WTC11 (cell line): ENCODE measurements at regions not wholly inside any gene's neighbourhood (a gene's known extent, or its start where the extent isn't known, plus 50 kb on each side); places are given as distances from the start of the nearest gene placed in this dataset.

Source experiments
- ATAC-seq: fragments of 200-7000 bp; cut with Tn5 transposase; 2 replicates; pipeline ENCODE4 v1.10.0; 2021; ENCODE audit warnings: mild to moderate bottlenecking, moderate library complexity
- CTCF ChIA-PET: fragments of 300-600 bp; sonication (Branson Sonifier 250); formaldehyde crosslinking; loops from one replicate; lab custom pipeline; 2021; ENCODE audit warnings: antibody characterized with exemption; lab: Charles Lee
- POLR2A ChIA-PET: fragments of 350-600 bp; sonication (Branson Sonifier 250); formaldehyde crosslinking; loops from one replicate; lab custom pipeline; 2021; ENCODE audit warnings: antibody characterized with exemption; lab: Charles Lee
- DNase-seq: peaks from one replicate; pipeline ENCODE4 v3.0.0; 2021; ENCODE audit warnings: low spot score
- H3K27ac Mint-ChIP-seq: 2 replicates; pipeline ENCODE4 v1.8.0; 2021; ENCODE audit warnings: mixed read lengths
- H3K27me3 Mint-ChIP-seq: 2 replicates; pipeline ENCODE4 v1.8.0; 2021; ENCODE audit warnings: low read depth, mild to moderate bottlenecking, moderate library complexity, mixed read lengths
- H3K36me3 Mint-ChIP-seq: 2 replicates; pipeline ENCODE4 v1.8.0; 2021; ENCODE audit warnings: mixed read lengths
- H3K4me1 Mint-ChIP-seq: 2 replicates; pipeline ENCODE4 v1.8.0; 2022; ENCODE audit warnings: mixed read lengths
- H3K4me3 Mint-ChIP-seq: 2 replicates; pipeline ENCODE4 v1.8.0; 2021; ENCODE audit warnings: mild to moderate bottlenecking, moderate library complexity, mixed read lengths
- H3K9me3 Mint-ChIP-seq: 2 replicates; pipeline ENCODE4 v1.8.0; 2021; ENCODE audit warnings: mixed read lengths
- ATF1 ChIP-seq: sonication (generic); formaldehyde crosslinking; IDR thresholded peaks from 2 replicates; pipeline ENCODE4 v1.8.1; 2023; ENCODE audit warnings: mild to moderate bottlenecking, moderate library complexity, missing genetic modification reagents
- CREB1 ChIP-seq: sonication (generic); formaldehyde crosslinking; IDR thresholded peaks from 2 replicates; pipeline ENCODE4 v1.8.0; 2023; ENCODE audit warnings: mild to moderate bottlenecking, missing genetic modification reagents
- FOXJ3 ChIP-seq: sonication (generic); formaldehyde crosslinking; IDR thresholded peaks from 2 replicates; pipeline ENCODE4 v1.9.0; 2021; ENCODE audit warnings: missing genetic modification reagents, mild to moderate bottlenecking, borderline replicate concordance
- IRF1 ChIP-seq: sonication (generic); formaldehyde crosslinking; IDR thresholded peaks from 2 replicates; pipeline ENCODE4 v1.8.0; 2023; ENCODE audit warnings: missing genetic modification reagents
- JAZF1 ChIP-seq: fragments of 250-450 bp; sonication (Bioruptor Pico); IDR thresholded peaks from 2 replicates; pipeline ENCODE4 v1.9.0; 2021; ENCODE audit warnings: moderate library complexity, mild to moderate bottlenecking, inconsistent platforms
- NFATC4 ChIP-seq: fragments of 250-450 bp; sonication (Bioruptor Pico); IDR thresholded peaks from 2 replicates; pipeline ENCODE4 v1.9.0; 2021; ENCODE audit warnings: mild to moderate bottlenecking
- NFYB ChIP-seq: sonication (generic); formaldehyde crosslinking; conservative IDR thresholded peaks from 2 replicates; pipeline ENCODE4 v1.8.0; 2022; ENCODE audit warnings: low read depth, missing genetic modification reagents
- OVOL2 ChIP-seq: fragments of 250-450 bp; sonication (Bioruptor Pico); IDR thresholded peaks from 2 replicates; pipeline ENCODE4 v1.9.0; 2021; ENCODE audit warnings: mild to moderate bottlenecking, borderline replicate concordance
- PRRX2 ChIP-seq: fragments of 250-450 bp; sonication (Bioruptor Pico); IDR thresholded peaks from 2 replicates; pipeline ENCODE4 v1.8.0; 2021; ENCODE audit warnings: mild to moderate bottlenecking
- TEAD1 ChIP-seq: sonication (generic); formaldehyde crosslinking; IDR thresholded peaks from 2 replicates; pipeline ENCODE4 v1.8.0; 2022; ENCODE audit warnings: mild to moderate bottlenecking, missing genetic modification reagents
- ZBTB21 ChIP-seq: sonication (generic); formaldehyde crosslinking; IDR thresholded peaks from 2 replicates; pipeline ENCODE4 v1.8.1; 2023; ENCODE audit warnings: mild to moderate bottlenecking, missing genetic modification reagents, borderline replicate concordance
- ZNF317 ChIP-seq: sonication (generic); formaldehyde crosslinking; IDR thresholded peaks from 2 replicates; pipeline ENCODE4 v1.8.1; 2023; ENCODE audit warnings: low read depth, mild to moderate bottlenecking, moderate library complexity, missing genetic modification reagents, borderline replicate concordance
- ZNF416 ChIP-seq: fragments of 250-450 bp; sonication (Bioruptor Pico); IDR thresholded peaks from 2 replicates; pipeline ENCODE4 v1.9.0; 2021; ENCODE audit warnings: mild to moderate bottlenecking, inconsistent platforms
- ZNF512 ChIP-seq: sonication (generic); formaldehyde crosslinking; IDR thresholded peaks from 2 replicates; pipeline ENCODE4 v1.8.1; 2022; ENCODE audit warnings: missing genetic modification reagents, borderline replicate concordance
- ZNF532 ChIP-seq: fragments of 250-450 bp; sonication (Bioruptor Pico); IDR thresholded peaks from 2 replicates; pipeline ENCODE4 v1.9.0; 2021; ENCODE audit warnings: mild to moderate bottlenecking, borderline replicate concordance
- TF ChIP-seq, protein P1 (sequence below): sonication (generic); formaldehyde crosslinking; conservative IDR thresholded peaks from 2 replicates; pipeline ENCODE4 v1.8.1; 2023; ENCODE audit warnings: mild to moderate bottlenecking, low read depth, missing genetic modification reagents, moderate library complexity
- TF ChIP-seq, protein P2 (sequence below): sonication (generic); formaldehyde crosslinking; IDR thresholded peaks from 2 replicates; pipeline ENCODE4 v1.8.1; 2023; ENCODE audit warnings: mild to moderate bottlenecking, missing genetic modification reagents, moderate library complexity
- TF ChIP-seq, protein P3 (sequence below): fragments of 250-450 bp; sonication (Bioruptor Pico); IDR thresholded peaks from 2 replicates; pipeline ENCODE4 v1.8.0; 2021; ENCODE audit warnings: mild to moderate bottlenecking
- TF ChIP-seq, protein P4 (sequence below): sonication (generic); formaldehyde crosslinking; IDR thresholded peaks from 2 replicates; pipeline ENCODE4 v1.8.1; 2023; ENCODE audit warnings: mild to moderate bottlenecking, missing genetic modification reagents, moderate library complexity
- TF ChIP-seq, protein P5 (sequence below): sonication (generic); formaldehyde crosslinking; IDR thresholded peaks from 2 replicates; pipeline ENCODE4 v1.8.0; 2023; ENCODE audit warnings: mild to moderate bottlenecking, missing genetic modification reagents

GRCh38 chr3:76715426-76715825 is 324.5 kb upstream of the ROBO2 start:
- Mint-ChIP-seq H3K4me3 (no peak overlapping the region), H3K27ac (no peak overlapping the region), H3K9me3 (no peaks in the 10 kb centered on the region), H3K36me3 (no peaks in the 10 kb centered on the region), H3K4me1 (no peaks in the 10 kb centered on the region), H3K27me3 (no peaks in the 10 kb centered on the region)
- CTCF ChIA-PET, result interaction anchor here (1.5 kb wide), 1 partner anchor 10 kb away, joined by 6 read pairs; no protein-coding TSS in a partner anchor
- ATAC-seq (no peak), DNase-seq (no peak)
- POLR2A ChIA-PET, result no interaction called here
- TF ChIP-seq NFYB (CRISPR knock-in tag) (no peak), PRRX2 (CRISPR knock-in tag) (no peak), ZBTB21 (no peak), IRF1 (CRISPR knock-in tag) (no peak), CREB1 (CRISPR knock-in tag) (no peak), FOXJ3 (CRISPR knock-in tag) (no peak), NFATC4 (CRISPR knock-in tag) (no peak), TEAD1 (no peak), ATF1 (no peak)
- TF ChIP-seq, protein P1, sequence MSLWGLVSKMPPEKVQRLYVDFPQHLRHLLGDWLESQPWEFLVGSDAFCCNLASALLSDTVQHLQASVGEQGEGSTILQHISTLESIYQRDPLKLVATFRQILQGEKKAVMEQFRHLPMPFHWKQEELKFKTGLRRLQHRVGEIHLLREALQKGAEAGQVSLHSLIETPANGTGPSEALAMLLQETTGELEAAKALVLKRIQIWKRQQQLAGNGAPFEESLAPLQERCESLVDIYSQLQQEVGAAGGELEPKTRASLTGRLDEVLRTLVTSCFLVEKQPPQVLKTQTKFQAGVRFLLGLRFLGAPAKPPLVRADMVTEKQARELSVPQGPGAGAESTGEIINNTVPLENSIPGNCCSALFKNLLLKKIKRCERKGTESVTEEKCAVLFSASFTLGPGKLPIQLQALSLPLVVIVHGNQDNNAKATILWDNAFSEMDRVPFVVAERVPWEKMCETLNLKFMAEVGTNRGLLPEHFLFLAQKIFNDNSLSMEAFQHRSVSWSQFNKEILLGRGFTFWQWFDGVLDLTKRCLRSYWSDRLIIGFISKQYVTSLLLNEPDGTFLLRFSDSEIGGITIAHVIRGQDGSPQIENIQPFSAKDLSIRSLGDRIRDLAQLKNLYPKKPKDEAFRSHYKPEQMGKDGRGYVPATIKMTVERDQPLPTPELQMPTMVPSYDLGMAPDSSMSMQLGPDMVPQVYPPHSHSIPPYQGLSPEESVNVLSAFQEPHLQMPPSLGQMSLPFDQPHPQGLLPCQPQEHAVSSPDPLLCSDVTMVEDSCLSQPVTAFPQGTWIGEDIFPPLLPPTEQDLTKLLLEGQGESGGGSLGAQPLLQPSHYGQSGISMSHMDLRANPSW (CRISPR knock-in tag), result no peak
- TF ChIP-seq, protein P2, sequence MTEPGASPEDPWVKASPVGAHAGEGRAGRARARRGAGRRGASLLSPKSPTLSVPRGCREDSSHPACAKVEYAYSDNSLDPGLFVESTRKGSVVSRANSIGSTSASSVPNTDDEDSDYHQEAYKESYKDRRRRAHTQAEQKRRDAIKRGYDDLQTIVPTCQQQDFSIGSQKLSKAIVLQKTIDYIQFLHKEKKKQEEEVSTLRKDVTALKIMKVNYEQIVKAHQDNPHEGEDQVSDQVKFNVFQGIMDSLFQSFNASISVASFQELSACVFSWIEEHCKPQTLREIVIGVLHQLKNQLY, result no peak

DNA sequence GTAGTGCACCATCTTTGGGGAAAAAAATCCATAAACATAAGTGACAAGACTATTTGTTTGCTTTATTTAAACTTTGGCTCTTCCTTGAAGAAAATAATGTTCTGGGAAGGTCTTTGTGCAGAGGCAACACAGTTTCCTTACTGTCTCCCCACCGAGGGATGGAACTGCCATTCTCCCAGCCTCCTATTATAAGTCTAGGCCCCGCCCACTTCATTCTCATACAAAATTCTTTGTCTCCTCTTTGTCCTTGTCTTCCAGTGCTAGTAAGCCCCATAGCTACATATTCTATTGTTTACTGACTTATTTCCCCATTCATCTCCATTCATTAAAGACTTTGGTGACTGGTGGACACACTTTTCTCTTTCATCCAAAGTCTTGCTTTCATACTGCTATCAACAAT is 316.5 kb upstream of the ROBO2 start:
- ChIA-PET POLR2A (no interaction called here), CTCF (interaction anchor here (0.9 to 1.4 kb wide), 4 partner anchors 11 to 76 kb away, joined by 3 to 5 read pairs (median 4); no protein-coding TSS in a partner anchor)
- Mint-ChIP-seq H3K4me3 (no peak overlapping the region), H3K9me3 (peaks cover 8% of the 10 kb centered on the region; the same call in 1 of the 2 replicates), H3K4me1 (peaks cover 25% of the 10 kb centered on the region), H3K27ac (no peak overlapping the region), H3K36me3 (no peaks in the 10 kb centered on the region), H3K27me3 (no peaks in the 10 kb centered on the region)
- no peak for ATAC-seq
- no peak for DNase-seq
- TF ChIP-seq ZNF317 (CRISPR knock-in tag) (no peak), OVOL2 (no peak), ZNF512 (CRISPR knock-in tag) (no peak), PRRX2 (CRISPR knock-in tag) (no peak), JAZF1 (no peak), ZNF416 (CRISPR knock-in tag) (no peak), ZNF532 (CRISPR knock-in tag) (no peak)
- TF ChIP-seq, protein P3, sequence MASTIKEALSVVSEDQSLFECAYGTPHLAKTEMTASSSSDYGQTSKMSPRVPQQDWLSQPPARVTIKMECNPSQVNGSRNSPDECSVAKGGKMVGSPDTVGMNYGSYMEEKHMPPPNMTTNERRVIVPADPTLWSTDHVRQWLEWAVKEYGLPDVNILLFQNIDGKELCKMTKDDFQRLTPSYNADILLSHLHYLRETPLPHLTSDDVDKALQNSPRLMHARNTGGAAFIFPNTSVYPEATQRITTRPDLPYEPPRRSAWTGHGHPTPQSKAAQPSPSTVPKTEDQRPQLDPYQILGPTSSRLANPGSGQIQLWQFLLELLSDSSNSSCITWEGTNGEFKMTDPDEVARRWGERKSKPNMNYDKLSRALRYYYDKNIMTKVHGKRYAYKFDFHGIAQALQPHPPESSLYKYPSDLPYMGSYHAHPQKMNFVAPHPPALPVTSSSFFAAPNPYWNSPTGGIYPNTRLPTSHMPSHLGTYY (CRISPR knock-in tag), result no peak
- TF ChIP-seq, protein P4, sequence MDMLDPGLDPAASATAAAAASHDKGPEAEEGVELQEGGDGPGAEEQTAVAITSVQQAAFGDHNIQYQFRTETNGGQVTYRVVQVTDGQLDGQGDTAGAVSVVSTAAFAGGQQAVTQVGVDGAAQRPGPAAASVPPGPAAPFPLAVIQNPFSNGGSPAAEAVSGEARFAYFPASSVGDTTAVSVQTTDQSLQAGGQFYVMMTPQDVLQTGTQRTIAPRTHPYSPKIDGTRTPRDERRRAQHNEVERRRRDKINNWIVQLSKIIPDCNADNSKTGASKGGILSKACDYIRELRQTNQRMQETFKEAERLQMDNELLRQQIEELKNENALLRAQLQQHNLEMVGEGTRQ, result no peak
- TF ChIP-seq, protein P5, sequence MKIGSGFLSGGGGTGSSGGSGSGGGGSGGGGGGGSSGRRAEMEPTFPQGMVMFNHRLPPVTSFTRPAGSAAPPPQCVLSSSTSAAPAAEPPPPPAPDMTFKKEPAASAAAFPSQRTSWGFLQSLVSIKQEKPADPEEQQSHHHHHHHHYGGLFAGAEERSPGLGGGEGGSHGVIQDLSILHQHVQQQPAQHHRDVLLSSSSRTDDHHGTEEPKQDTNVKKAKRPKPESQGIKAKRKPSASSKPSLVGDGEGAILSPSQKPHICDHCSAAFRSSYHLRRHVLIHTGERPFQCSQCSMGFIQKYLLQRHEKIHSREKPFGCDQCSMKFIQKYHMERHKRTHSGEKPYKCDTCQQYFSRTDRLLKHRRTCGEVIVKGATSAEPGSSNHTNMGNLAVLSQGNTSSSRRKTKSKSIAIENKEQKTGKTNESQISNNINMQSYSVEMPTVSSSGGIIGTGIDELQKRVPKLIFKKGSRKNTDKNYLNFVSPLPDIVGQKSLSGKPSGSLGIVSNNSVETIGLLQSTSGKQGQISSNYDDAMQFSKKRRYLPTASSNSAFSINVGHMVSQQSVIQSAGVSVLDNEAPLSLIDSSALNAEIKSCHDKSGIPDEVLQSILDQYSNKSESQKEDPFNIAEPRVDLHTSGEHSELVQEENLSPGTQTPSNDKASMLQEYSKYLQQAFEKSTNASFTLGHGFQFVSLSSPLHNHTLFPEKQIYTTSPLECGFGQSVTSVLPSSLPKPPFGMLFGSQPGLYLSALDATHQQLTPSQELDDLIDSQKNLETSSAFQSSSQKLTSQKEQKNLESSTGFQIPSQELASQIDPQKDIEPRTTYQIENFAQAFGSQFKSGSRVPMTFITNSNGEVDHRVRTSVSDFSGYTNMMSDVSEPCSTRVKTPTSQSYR, result no peak
